Fibroblast of lung (primary cell): ENCODE measurements at regions not wholly inside any gene's neighbourhood (a gene's known extent, or its start where the extent isn't known, plus 50 kb on each side); places are given as distances from the start of the nearest gene placed in this dataset.

Source experiments
- DNase-seq, 2 donors: peaks; one replicate each; pipeline versions ENCODE4 v3.0.0 to v3.0.0-alpha.2; 2010; ENCODE audit warnings: low read depth in 2 of 2
- H2AFZ ChIP-seq: 2 replicates; pipeline ENCODE4 v1.5.1; 2012; ENCODE audit warnings: low read length, control low read depth, inconsistent platforms
- H3K27ac ChIP-seq: 2 replicates; pipeline ENCODE4 v1.5.1; 2011; ENCODE audit warnings: low read length, control low read depth; ENCODE audit not compliant: insufficient read depth
- H3K27me3 ChIP-seq: 2 replicates; pipeline ENCODE4 v1.5.1; 2011; ENCODE audit warnings: mild to moderate bottlenecking, low read length; ENCODE audit not compliant: control insufficient read depth, insufficient read depth
- H3K36me3 ChIP-seq: 2 replicates; pipeline ENCODE4 v1.5.1; 2011; ENCODE audit warnings: low read length; ENCODE audit not compliant: control insufficient read depth, insufficient read depth
- H3K4me1 ChIP-seq: 2 replicates; pipeline ENCODE4 v1.5.1; 2011; ENCODE audit warnings: low read length; ENCODE audit not compliant: control insufficient read depth, insufficient read depth; ENCODE audit errors: extremely low read depth
- H3K4me2 ChIP-seq: 2 replicates; pipeline ENCODE4 v1.5.1; 2011; ENCODE audit warnings: low read length, control low read depth; ENCODE audit not compliant: insufficient read depth; ENCODE audit errors: extremely low read depth
- H3K4me3 ChIP-seq, 4 experiments: fragments of 200-600 bp in 1 of 4; sonication (generic) in 1 of 4; replicated peaks in 1 of 4; 2 replicates each; pipeline ENCODE4 v1.5.1; 2011 to 2016; ENCODE audit warnings: low read length in 4 of 4, low read depth in 3 of 4, mild to moderate bottlenecking in 3 of 4, control low read depth in 2 of 4, inconsistent platforms in 1 of 4, mixed read lengths in 1 of 4; ENCODE audit not compliant: insufficient read depth in 1 of 4; ENCODE audit errors: control extremely low read depth in 1 of 4
- H3K79me2 ChIP-seq: 2 replicates; pipeline ENCODE4 v1.5.1; 2012; ENCODE audit warnings: mild to moderate bottlenecking, low read length, inconsistent platforms; ENCODE audit not compliant: control insufficient read depth, insufficient read depth
- H3K9ac ChIP-seq: 2 replicates; pipeline ENCODE4 v1.5.1; 2011; ENCODE audit warnings: mild to moderate bottlenecking, low read length, control low read depth; ENCODE audit not compliant: insufficient read depth
- H3K9me3 ChIP-seq: 2 replicates; pipeline ENCODE4 v1.5.1; 2012; ENCODE audit warnings: low read depth, low read length; ENCODE audit not compliant: control insufficient read depth, insufficient read depth
- H4K20me1 ChIP-seq: 2 replicates; pipeline ENCODE4 v1.5.1; 2011; ENCODE audit warnings: low read length; ENCODE audit not compliant: control insufficient read depth, insufficient read depth; ENCODE audit errors: extremely low read depth
- CTCF ChIP-seq, 2 donors: IDR thresholded peaks in 1 of 2; conservative IDR thresholded peaks in 1 of 2; 1 replicate in 1 of 2; 2 replicates in 1 of 2; pipeline ENCODE4 v1.5.1; 2011 to 2012; ENCODE audit warnings: low read length in 2 of 2, control low read depth in 1 of 2, inconsistent platforms in 1 of 2, low read depth in 1 of 2, mild to moderate bottlenecking in 1 of 2
- EZH2 ChIP-seq: IDR thresholded peaks from 2 replicates; pipeline ENCODE4 v1.5.1; 2012; ENCODE audit warnings: low read length, control low read depth, mild to moderate bottlenecking; ENCODE audit errors: missing control alignments

GRCh38 chr13:61874970-61875579 lies 459.4 kb upstream of the PCDH20 start:
- H3K4me2 ChIP-seq, result no peak overlapping the region
- no peaks in the 10 kb centered on the region for H3K27me3 ChIP-seq
- no peaks in the 10 kb centered on the region for H3K79me2 ChIP-seq
- TF ChIP-seq CTCF (conservative IDR thresholded peaks at IDR 0.05 in 1 of 2, IDR thresholded peaks at IDR 0.05 in 1 of 2; ENCODE audit: low read depth in 1 of 2, low read length in 2 of 2), result no peak
- TF ChIP-seq EZH2, result no peak
- no peak for DNase-seq
- no peaks in the 10 kb centered on the region for H3K9me3 ChIP-seq
- no peaks in the 10 kb centered on the region for H3K36me3 ChIP-seq
- H3K4me3 ChIP-seq, result no peak overlapping the region
- H3K4me1 ChIP-seq, result no peaks in the 10 kb centered on the region
- H2AFZ ChIP-seq, result no peak overlapping the region
- H3K27ac ChIP-seq, result no peak overlapping the region
- H4K20me1 ChIP-seq, result no peaks in the 10 kb centered on the region
- H3K9ac ChIP-seq, result no peak overlapping the region

GRCh38 chr13:61873717-61874116 lies 458.1 kb upstream of the PCDH20 start:
- H4K20me1 ChIP-seq, result no peaks in the 10 kb centered on the region
- no peak overlapping the region for H3K4me3 ChIP-seq
- no peaks in the 10 kb centered on the region for H3K36me3 ChIP-seq
- no peak overlapping the region for H3K4me2 ChIP-seq
- no peak overlapping the region for H3K27ac ChIP-seq
- H3K9ac ChIP-seq, result no peak overlapping the region
- no peaks in the 10 kb centered on the region for H3K4me1 ChIP-seq
- no peaks in the 10 kb centered on the region for H3K79me2 ChIP-seq
- no peak overlapping the region for H2AFZ ChIP-seq
- no peaks in the 10 kb centered on the region for H3K27me3 ChIP-seq
- no peak for DNase-seq
- TF ChIP-seq EZH2 (no peak), CTCF (conservative IDR thresholded peaks at IDR 0.05 in 1 of 2, IDR thresholded peaks at IDR 0.05 in 1 of 2; ENCODE audit: low read depth in 1 of 2, low read length in 2 of 2) (no peak)
- no peaks in the 10 kb centered on the region for H3K9me3 ChIP-seq

GRCh38 chr13:61857198-61857597 lies 441.5 kb upstream of the PCDH20 start:
- TF ChIP-seq CTCF (conservative IDR thresholded peaks at IDR 0.05 in 1 of 2, IDR thresholded peaks at IDR 0.05 in 1 of 2; ENCODE audit: low read depth in 1 of 2, low read length in 2 of 2) (no peak), EZH2 (no peak)
- Histone ChIP-seq H4K20me1 (no peaks in the 10 kb centered on the region), H3K4me3 (no peak overlapping the region), H3K27ac (no peak overlapping the region), H3K79me2 (no peaks in the 10 kb centered on the region), H3K27me3 (no peaks in the 10 kb centered on the region), H3K4me2 (no peak overlapping the region), H3K9me3 (no peaks in the 10 kb centered on the region), H2AFZ (no peak overlapping the region), H3K9ac (no peak overlapping the region), H3K4me1 (no peaks in the 10 kb centered on the region), H3K36me3 (no peaks in the 10 kb centered on the region)
- no peak for DNase-seq
